Eye (tissue), 1 donor: ENCODE measurements at regions not wholly inside any gene's neighbourhood (a gene's known extent, or its start where the extent isn't known, plus 50 kb on each side); places are given as distances from the start of the nearest gene placed in this dataset.
A peak's percentile ranks its signal among the peaks of the same experiment; 100 is the strongest.

ENCODE experiments used
- DNase-seq: peaks from one replicate; pipeline ENCODE4 v3.0.0-alpha.2; 2015

- no peak for DNase-seq
Measured at GRCh38 chr15:99440551-99441443, 125.0 kb upstream of the MEF2A start.

GRCh38 chr15:99441444-99441800, 124.4 kb upstream of the MEF2A start:
- no peak for DNase-seq

GRCh38 chr15:99441871-99442251, 123.9 kb upstream of the MEF2A start:
- no peak for DNase-seq

- peak; percentile 71 for DNase-seq
Measured at GRCh38 chr15:99442252-99442897, 123.4 kb upstream of the MEF2A start.

GRCh38 chr15:99443056-99443756, 122.6 kb upstream of the MEF2A start:
- no peak for DNase-seq

GRCh38 chr15:99443768-99444446, 121.9 kb upstream of the MEF2A start:
- no peak for DNase-seq

- DNase-seq: no peak
Measured at GRCh38 chr15:99445272-99445850, 120.4 kb upstream of the MEF2A start.

- DNase-seq: no peak
Measured at GRCh38 chr15:99446565-99447496, 119.0 kb upstream of the MEF2A start.

GRCh38 chr15:99447497-99448371, 118.0 kb upstream of the MEF2A start:
- DNase-seq: peak; percentile 53

- DNase-seq: no peak
Measured at GRCh38 chr15:99449514-99449913, 116.3 kb upstream of the MEF2A start.

- no peak for DNase-seq
Measured at GRCh38 chr15:99450896-99451358, 114.9 kb upstream of the MEF2A start.

- no peak for DNase-seq
Measured at GRCh38 chr15:99451484-99451883, 114.3 kb upstream of the MEF2A start.

GRCh38 chr15:99452010-99452409, 113.8 kb upstream of the MEF2A start:
- DNase-seq: no peak

- no peak for DNase-seq
Measured at GRCh38 chr15:99452728-99453636, 112.8 kb upstream of the MEF2A start.

GRCh38 chr15:99453637-99454030, 112.2 kb upstream of the MEF2A start:
- no peak for DNase-seq

GRCh38 chr15:99454107-99454809, 111.5 kb upstream of the MEF2A start:
- DNase-seq: no peak

GRCh38 chr15:99454941-99455788, 110.6 kb upstream of the MEF2A start:
- DNase-seq: peak; percentile 45

GRCh38 chr15:99455789-99456160, 110.0 kb upstream of the MEF2A start:
- DNase-seq: no peak
